ENCODE measurements at regions not wholly inside any gene's neighbourhood (a gene's known extent, or its start where the extent isn't known, plus 50 kb on each side); places are given as distances from the start of the nearest gene placed in this dataset.

GRCh38 chr2:139626128-139626527, 845.9 kb upstream of the NXPH2 start:
- Histone ChIP-seq H2AFZ (ENCODE audit: low read length) (no peak overlapping the region), H3K4me3 (ENCODE audit: low read length, poor library complexity, severe bottlenecking) (no peak overlapping the region), H3K27me3 (ENCODE audit: insufficient read depth, low read length, poor library complexity, severe bottlenecking) (no peaks in the 10 kb centered on the region), H3K9me3 (ENCODE audit: insufficient read depth, low read depth, low read length) (no peaks in the 10 kb centered on the region), H3K4me1 (ENCODE audit: insufficient read depth, low read length, poor library complexity, severe bottlenecking) (no peaks in the 10 kb centered on the region), H3K9me2 (replicated peaks; ENCODE audit: low read depth, low read length) (no peaks in the 10 kb centered on the region), H4K20me1 (ENCODE audit: insufficient read depth, low read length, poor library complexity, severe bottlenecking) (no peaks in the 10 kb centered on the region), H3K4me2 (ENCODE audit: low read depth, low read length, poor library complexity, severe bottlenecking) (no peak overlapping the region), H3K9ac (ENCODE audit: low read depth, low read length, poor library complexity, severe bottlenecking) (no peak overlapping the region), H3F3A (ENCODE audit: low read depth) (no peaks in the 10 kb centered on the region), H3K36me3 (ENCODE audit: insufficient read depth, low read length) (no peaks in the 10 kb centered on the region), H3K79me2 (ENCODE audit: insufficient read depth, low read length) (no peaks in the 10 kb centered on the region)
- TF ChIP-seq, protein P1, sequence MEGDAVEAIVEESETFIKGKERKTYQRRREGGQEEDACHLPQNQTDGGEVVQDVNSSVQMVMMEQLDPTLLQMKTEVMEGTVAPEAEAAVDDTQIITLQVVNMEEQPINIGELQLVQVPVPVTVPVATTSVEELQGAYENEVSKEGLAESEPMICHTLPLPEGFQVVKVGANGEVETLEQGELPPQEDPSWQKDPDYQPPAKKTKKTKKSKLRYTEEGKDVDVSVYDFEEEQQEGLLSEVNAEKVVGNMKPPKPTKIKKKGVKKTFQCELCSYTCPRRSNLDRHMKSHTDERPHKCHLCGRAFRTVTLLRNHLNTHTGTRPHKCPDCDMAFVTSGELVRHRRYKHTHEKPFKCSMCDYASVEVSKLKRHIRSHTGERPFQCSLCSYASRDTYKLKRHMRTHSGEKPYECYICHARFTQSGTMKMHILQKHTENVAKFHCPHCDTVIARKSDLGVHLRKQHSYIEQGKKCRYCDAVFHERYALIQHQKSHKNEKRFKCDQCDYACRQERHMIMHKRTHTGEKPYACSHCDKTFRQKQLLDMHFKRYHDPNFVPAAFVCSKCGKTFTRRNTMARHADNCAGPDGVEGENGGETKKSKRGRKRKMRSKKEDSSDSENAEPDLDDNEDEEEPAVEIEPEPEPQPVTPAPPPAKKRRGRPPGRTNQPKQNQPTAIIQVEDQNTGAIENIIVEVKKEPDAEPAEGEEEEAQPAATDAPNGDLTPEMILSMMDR (conservative IDR thresholded peaks at IDR 0.05; ENCODE audit: low read length) = no peak
- no peak for TF ChIP-seq EZH2phosphoT487 (IDR thresholded peaks at IDR 0.05; ENCODE audit: borderline replicate concordance)

DNA sequence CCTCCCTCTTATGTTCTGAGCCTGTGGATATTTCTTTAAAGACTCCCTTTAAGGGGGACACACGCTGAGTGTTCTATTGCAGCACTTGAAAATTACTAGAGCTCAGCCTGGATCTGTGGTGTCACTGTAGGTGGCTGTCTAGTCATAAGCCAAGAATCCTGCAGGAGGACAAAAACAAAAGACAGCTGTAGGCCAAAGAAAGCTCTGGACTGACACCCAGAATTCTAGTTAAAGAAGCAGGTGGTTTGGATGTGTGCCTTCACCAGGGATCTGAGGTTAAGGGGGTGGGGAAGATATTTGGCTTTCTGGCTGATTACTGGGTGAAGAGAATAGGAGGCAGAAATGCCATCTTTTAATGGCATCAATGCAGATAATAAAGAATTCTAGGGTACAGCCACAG, 842.5 kb upstream of the NXPH2 start:
- Histone ChIP-seq H3K4me3 (ENCODE audit: low read length, poor library complexity, severe bottlenecking) (no peak overlapping the region), H2AFZ (ENCODE audit: low read length) (no peak overlapping the region), H3K9ac (ENCODE audit: low read depth, low read length, poor library complexity, severe bottlenecking) (no peak overlapping the region), H3K9me2 (replicated peaks; ENCODE audit: low read depth, low read length) (no peaks in the 10 kb centered on the region), H3K9me3 (ENCODE audit: insufficient read depth, low read depth, low read length) (no peaks in the 10 kb centered on the region), H4K20me1 (ENCODE audit: insufficient read depth, low read length, poor library complexity, severe bottlenecking) (no peaks in the 10 kb centered on the region), H3K4me1 (ENCODE audit: insufficient read depth, low read length, poor library complexity, severe bottlenecking) (no peaks in the 10 kb centered on the region), H3F3A (ENCODE audit: low read depth) (no peaks in the 10 kb centered on the region), H3K4me2 (ENCODE audit: low read depth, low read length, poor library complexity, severe bottlenecking) (no peak overlapping the region), H3K79me2 (ENCODE audit: insufficient read depth, low read length) (no peaks in the 10 kb centered on the region), H3K36me3 (ENCODE audit: insufficient read depth, low read length) (no peaks in the 10 kb centered on the region), H3K27me3 (ENCODE audit: insufficient read depth, low read length, poor library complexity, severe bottlenecking) (no peaks in the 10 kb centered on the region)
- TF ChIP-seq, protein P1 (conservative IDR thresholded peaks at IDR 0.05; ENCODE audit: low read length) = no peak
- TF ChIP-seq EZH2phosphoT487 (IDR thresholded peaks at IDR 0.05; ENCODE audit: borderline replicate concordance) = no peak

- no peaks in the 10 kb centered on the region for H3K9me2 ChIP-seq (replicated peaks; ENCODE audit: low read depth, low read length)
- no peak overlapping the region for H2AFZ ChIP-seq (ENCODE audit: low read length)
- no peaks in the 10 kb centered on the region for H3K9me3 ChIP-seq (ENCODE audit: insufficient read depth, low read depth, low read length)
- TF ChIP-seq EZH2phosphoT487 (IDR thresholded peaks at IDR 0.05; ENCODE audit: borderline replicate concordance) = no peak
- TF ChIP-seq, protein P1 (conservative IDR thresholded peaks at IDR 0.05; ENCODE audit: low read length) = no peak
- H3K36me3 ChIP-seq (ENCODE audit: insufficient read depth, low read length) = no peaks in the 10 kb centered on the region
- no peaks in the 10 kb centered on the region for H3K27me3 ChIP-seq (ENCODE audit: insufficient read depth, low read length, poor library complexity, severe bottlenecking)
- H3K4me2 ChIP-seq (ENCODE audit: low read depth, low read length, poor library complexity, severe bottlenecking) = no peak overlapping the region
- no peaks in the 10 kb centered on the region for H4K20me1 ChIP-seq (ENCODE audit: insufficient read depth, low read length, poor library complexity, severe bottlenecking)
- H3K9ac ChIP-seq (ENCODE audit: low read depth, low read length, poor library complexity, severe bottlenecking) = no peak overlapping the region
- H3K4me3 ChIP-seq (ENCODE audit: low read length, poor library complexity, severe bottlenecking) = no peak overlapping the region
- no peaks in the 10 kb centered on the region for H3F3A ChIP-seq (ENCODE audit: low read depth)
- no peaks in the 10 kb centered on the region for H3K79me2 ChIP-seq (ENCODE audit: insufficient read depth, low read length)
- no peaks in the 10 kb centered on the region for H3K4me1 ChIP-seq (ENCODE audit: insufficient read depth, low read length, poor library complexity, severe bottlenecking)
Measured at GRCh38 chr2:139617747-139618146, 837.6 kb upstream of the NXPH2 start.
